ENCODE measurements at regions not wholly inside any gene's neighbourhood (a gene's known extent, or its start where the extent isn't known, plus 50 kb on each side); places are given as distances from the start of the nearest gene placed in this dataset.

- no peak for ATAC-seq
- TF ChIP-seq ARNTL (CRISPR knock-in tag; IDR thresholded peaks at IDR 0.05; ENCODE audit: borderline replicate concordance, low read depth) (no peak), ISL1 (CRISPR knock-in tag; IDR thresholded peaks at IDR 0.05) (no peak), SNAI2 (CRISPR knock-in tag; IDR thresholded peaks at IDR 0.05) (no peak), ZFP30 (CRISPR knock-in tag; IDR thresholded peaks at IDR 0.05) (no peak), CSDC2 (CRISPR knock-in tag; IDR thresholded peaks at IDR 0.05) (no peak), POU6F1 (CRISPR knock-in tag; IDR thresholded peaks at IDR 0.05; ENCODE audit: borderline replicate concordance, low read depth) (no peak), CSRNP3 (CRISPR knock-in tag; IDR thresholded peaks at IDR 0.05) (no peak), ZC3H10 (CRISPR knock-in tag; IDR thresholded peaks at IDR 0.05) (no peak), RARB (CRISPR knock-in tag; IDR thresholded peaks at IDR 0.05) (no peak), ESRRG (CRISPR knock-in tag; IDR thresholded peaks at IDR 0.05) (no peak), BACH2 (CRISPR knock-in tag; IDR thresholded peaks at IDR 0.05; ENCODE audit: borderline replicate concordance) (no peak)
- TF ChIP-seq, protein P1, sequence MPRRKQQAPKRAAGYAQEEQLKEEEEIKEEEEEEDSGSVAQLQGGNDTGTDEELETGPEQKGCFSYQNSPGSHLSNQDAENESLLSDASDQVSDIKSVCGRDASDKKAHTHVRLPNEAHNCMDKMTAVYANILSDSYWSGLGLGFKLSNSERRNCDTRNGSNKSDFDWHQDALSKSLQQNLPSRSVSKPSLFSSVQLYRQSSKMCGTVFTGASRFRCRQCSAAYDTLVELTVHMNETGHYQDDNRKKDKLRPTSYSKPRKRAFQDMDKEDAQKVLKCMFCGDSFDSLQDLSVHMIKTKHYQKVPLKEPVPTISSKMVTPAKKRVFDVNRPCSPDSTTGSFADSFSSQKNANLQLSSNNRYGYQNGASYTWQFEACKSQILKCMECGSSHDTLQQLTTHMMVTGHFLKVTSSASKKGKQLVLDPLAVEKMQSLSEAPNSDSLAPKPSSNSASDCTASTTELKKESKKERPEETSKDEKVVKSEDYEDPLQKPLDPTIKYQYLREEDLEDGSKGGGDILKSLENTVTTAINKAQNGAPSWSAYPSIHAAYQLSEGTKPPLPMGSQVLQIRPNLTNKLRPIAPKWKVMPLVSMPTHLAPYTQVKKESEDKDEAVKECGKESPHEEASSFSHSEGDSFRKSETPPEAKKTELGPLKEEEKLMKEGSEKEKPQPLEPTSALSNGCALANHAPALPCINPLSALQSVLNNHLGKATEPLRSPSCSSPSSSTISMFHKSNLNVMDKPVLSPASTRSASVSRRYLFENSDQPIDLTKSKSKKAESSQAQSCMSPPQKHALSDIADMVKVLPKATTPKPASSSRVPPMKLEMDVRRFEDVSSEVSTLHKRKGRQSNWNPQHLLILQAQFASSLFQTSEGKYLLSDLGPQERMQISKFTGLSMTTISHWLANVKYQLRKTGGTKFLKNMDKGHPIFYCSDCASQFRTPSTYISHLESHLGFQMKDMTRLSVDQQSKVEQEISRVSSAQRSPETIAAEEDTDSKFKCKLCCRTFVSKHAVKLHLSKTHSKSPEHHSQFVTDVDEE (CRISPR knock-in tag; IDR thresholded peaks at IDR 0.05): no peak
These were observed 72.9 kb upstream of the MNS1 start for GRCh38 chr15:56537881-56538280.

DNA sequence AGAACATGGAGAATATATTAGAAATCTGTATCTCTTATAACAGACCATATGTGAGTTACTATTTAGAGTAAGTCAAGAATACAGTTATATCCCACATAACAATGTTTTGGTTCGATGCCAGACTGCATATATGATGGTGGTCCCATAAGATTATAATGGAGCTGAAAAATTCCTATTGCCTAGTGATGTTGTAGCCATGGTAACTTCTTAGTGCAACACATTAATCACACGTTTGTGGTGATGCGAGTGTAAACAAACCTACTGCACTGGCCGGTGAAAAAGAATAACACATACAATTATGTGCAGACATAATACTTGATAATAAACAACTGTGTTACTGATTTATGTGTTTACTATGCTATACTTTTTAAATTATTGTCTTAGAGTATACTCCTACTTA is 69.8 kb upstream of the MNS1 start:
- TF ChIP-seq ZNF565 (CRISPR knock-in tag; conservative IDR thresholded peaks at IDR 0.05; ENCODE audit: low read depth): no peak
- TF ChIP-seq GLIS3 (CRISPR knock-in tag; IDR thresholded peaks at IDR 0.05): no peak
- no peak for TF ChIP-seq ISL1 (CRISPR knock-in tag; IDR thresholded peaks at IDR 0.05)
- no peak for TF ChIP-seq ESRRG (CRISPR knock-in tag; IDR thresholded peaks at IDR 0.05)
- no peak for TF ChIP-seq CSRNP3 (CRISPR knock-in tag; IDR thresholded peaks at IDR 0.05)
- no peak for TF ChIP-seq TCF4 (CRISPR knock-in tag; IDR thresholded peaks at IDR 0.05; ENCODE audit: borderline replicate concordance)
- TF ChIP-seq SNAI2 (CRISPR knock-in tag; IDR thresholded peaks at IDR 0.05): no peak
- TF ChIP-seq RARB (CRISPR knock-in tag; IDR thresholded peaks at IDR 0.05): no peak
- no peak for TF ChIP-seq ARNTL (CRISPR knock-in tag; IDR thresholded peaks at IDR 0.05; ENCODE audit: borderline replicate concordance, low read depth)
- no peak for TF ChIP-seq TOX (CRISPR knock-in tag; IDR thresholded peaks at IDR 0.05; ENCODE audit: borderline replicate concordance)
- TF ChIP-seq ZFP30 (CRISPR knock-in tag; IDR thresholded peaks at IDR 0.05): no peak
- no peak for TF ChIP-seq BACH2 (CRISPR knock-in tag; IDR thresholded peaks at IDR 0.05; ENCODE audit: borderline replicate concordance)
- TF ChIP-seq, protein P2, sequence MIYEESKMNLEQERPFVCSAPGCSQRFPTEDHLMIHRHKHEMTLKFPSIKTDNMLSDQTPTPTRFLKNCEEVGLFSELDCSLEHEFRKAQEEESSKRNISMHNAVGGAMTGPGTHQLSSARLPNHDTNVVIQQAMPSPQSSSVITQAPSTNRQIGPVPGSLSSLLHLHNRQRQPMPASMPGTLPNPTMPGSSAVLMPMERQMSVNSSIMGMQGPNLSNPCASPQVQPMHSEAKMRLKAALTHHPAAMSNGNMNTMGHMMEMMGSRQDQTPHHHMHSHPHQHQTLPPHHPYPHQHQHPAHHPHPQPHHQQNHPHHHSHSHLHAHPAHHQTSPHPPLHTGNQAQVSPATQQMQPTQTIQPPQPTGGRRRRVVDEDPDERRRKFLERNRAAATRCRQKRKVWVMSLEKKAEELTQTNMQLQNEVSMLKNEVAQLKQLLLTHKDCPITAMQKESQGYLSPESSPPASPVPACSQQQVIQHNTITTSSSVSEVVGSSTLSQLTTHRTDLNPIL (CRISPR knock-in tag; IDR thresholded peaks at IDR 0.05; ENCODE audit: low read depth): no peak
- no peak for TF ChIP-seq PPARA (CRISPR knock-in tag; IDR thresholded peaks at IDR 0.05; ENCODE audit: borderline replicate concordance)
- no peak for TF ChIP-seq ZNF8 (CRISPR knock-in tag; IDR thresholded peaks at IDR 0.05)
- no peak for TF ChIP-seq POU6F1 (CRISPR knock-in tag; IDR thresholded peaks at IDR 0.05; ENCODE audit: borderline replicate concordance, low read depth)
- no peak for TF ChIP-seq ZNF70 (CRISPR knock-in tag; IDR thresholded peaks at IDR 0.05)
- no peak for TF ChIP-seq CSDC2 (CRISPR knock-in tag; IDR thresholded peaks at IDR 0.05)
- no peak for TF ChIP-seq ZFP3 (CRISPR knock-in tag; IDR thresholded peaks at IDR 0.05)
- no peak for ATAC-seq

All from SK-N-SH treated with all-trans-retinoic acid at 6 μM for 48 hours (cell line).